Left lung (tissue), 4 donors: ENCODE measurements at regions not wholly inside any gene's neighbourhood (a gene's known extent, or its start where the extent isn't known, plus 50 kb on each side); places are given as distances from the start of the nearest gene placed in this dataset.
A peak's percentile ranks its signal among the peaks of the same experiment; 100 is the strongest.
"Not testable (repeated sequence)": the region's sequence is repeated elsewhere in the genome, so short reads cannot be mapped to it uniquely, and the experiment has no call there.

ENCODE experiments used
- ATAC-seq: fragments of 200-7000 bp; cut with Tn5 transposase; one replicate; pipeline ENCODE4 v1.9.1; 2020; ENCODE audit warnings: moderate library complexity
- DNase-seq, 4 donors: peaks; one replicate each; pipeline ENCODE4 v3.0.0-alpha.2; 2013 to 2020
- H3K27ac ChIP-seq, 2 donors: fragments of 200-600 bp; sonication (generic) in 1 of 2; one replicate each; pipeline versions ENCODE4 v1.5.0 to v1.8.0; 2020 to 2021
- H3K27me3 ChIP-seq, 2 donors: fragments of 200-600 bp; sonication (generic) in 1 of 2; one replicate each; pipeline versions ENCODE4 v1.5.0 to v1.8.0; 2020 to 2021
- H3K36me3 ChIP-seq, 2 donors: fragments of 200-600 bp; sonication (generic) in 1 of 2; one replicate each; pipeline versions ENCODE4 v1.5.0 to v1.8.0; 2020 to 2021
- H3K4me1 ChIP-seq, 2 donors: fragments of 200-600 bp; one replicate each; pipeline ENCODE4 v1.8.0; 2021
- H3K4me3 ChIP-seq, 2 donors: fragments of 200-600 bp; sonication (generic) in 1 of 2; one replicate each; pipeline versions ENCODE4 v1.5.0 to v1.8.0; 2020 to 2021; ENCODE audit warnings: mild to moderate bottlenecking in 1 of 2
- H3K9me3 ChIP-seq, 2 donors: fragments of 200-600 bp; sonication (generic) in 1 of 2; one replicate each; pipeline versions ENCODE4 v1.5.0 to v1.8.0; 2020 to 2021
- intact Hi-C, 2 donors: fragments of 100-400 bp; cut with DNase I; formaldehyde crosslinking; loops; one replicate each; pipeline versions ENCODE4 v1.11.2 to v1.14.2; 2022
- TF ChIP-seq, protein P1 (sequence below), 2 donors: fragments of 200-600 bp; sonication (generic) in 1 of 2; IDR thresholded peaks; one replicate each; pipeline versions ENCODE4 v1.5.0 to v1.8.0; 2021; ENCODE audit warnings: antibody characterized with exemption in 2 of 2
- donor health status: DM: no; HTN: yes; CAD: no.
- donor health status: DM: no; HTN: no; CAD: no.

DNA sequence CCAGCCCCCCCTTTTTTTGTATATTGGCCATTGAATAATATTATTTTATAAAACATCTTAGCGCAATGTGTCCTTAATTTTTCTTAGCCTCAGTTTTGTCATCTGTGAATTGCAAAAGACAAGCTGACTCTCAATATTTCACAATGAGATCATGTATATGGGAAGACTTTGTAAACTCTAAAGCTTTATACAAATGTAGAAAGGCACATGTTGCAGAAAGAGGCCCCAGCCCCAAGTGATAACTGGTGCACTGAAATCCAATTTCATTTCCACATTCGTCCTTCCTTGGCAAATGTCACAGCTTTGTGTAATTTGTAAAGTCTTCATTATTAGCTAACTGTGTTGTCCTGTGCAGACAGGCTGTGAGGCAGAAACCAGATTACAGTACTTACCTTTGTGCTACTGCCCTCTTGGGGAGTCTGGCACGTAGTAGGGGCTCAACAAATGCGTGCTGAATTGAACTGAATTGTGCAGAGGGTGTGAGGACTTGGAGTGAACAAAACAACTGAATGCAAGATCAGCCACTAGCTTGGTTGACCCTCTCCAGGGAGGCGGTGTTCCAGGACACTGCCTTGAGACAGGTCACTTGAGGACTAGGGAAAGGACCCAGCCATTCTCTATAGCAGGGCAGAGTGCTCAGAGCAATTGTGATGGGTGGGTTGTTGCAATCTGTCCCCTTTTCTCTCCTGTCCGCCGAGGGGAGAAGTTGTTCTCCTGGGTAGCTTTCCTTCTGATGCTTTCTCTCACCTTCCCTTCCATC, 74.6 kb downstream of the LMO4 start:
- no peaks in the 10 kb centered on the region for H3K27me3 ChIP-seq
- no peaks in the 10 kb centered on the region for H3K4me1 ChIP-seq
- DNase-seq (no peak), ATAC-seq (no peak)
- H3K36me3 ChIP-seq: no peaks in the 10 kb centered on the region
- intact Hi-C loops: no loop called here
- H3K27ac ChIP-seq: no peak overlapping the region
- H3K4me3 ChIP-seq: no peak overlapping the region
- H3K9me3 ChIP-seq: no peaks in the 10 kb centered on the region
- TF ChIP-seq, protein P1, sequence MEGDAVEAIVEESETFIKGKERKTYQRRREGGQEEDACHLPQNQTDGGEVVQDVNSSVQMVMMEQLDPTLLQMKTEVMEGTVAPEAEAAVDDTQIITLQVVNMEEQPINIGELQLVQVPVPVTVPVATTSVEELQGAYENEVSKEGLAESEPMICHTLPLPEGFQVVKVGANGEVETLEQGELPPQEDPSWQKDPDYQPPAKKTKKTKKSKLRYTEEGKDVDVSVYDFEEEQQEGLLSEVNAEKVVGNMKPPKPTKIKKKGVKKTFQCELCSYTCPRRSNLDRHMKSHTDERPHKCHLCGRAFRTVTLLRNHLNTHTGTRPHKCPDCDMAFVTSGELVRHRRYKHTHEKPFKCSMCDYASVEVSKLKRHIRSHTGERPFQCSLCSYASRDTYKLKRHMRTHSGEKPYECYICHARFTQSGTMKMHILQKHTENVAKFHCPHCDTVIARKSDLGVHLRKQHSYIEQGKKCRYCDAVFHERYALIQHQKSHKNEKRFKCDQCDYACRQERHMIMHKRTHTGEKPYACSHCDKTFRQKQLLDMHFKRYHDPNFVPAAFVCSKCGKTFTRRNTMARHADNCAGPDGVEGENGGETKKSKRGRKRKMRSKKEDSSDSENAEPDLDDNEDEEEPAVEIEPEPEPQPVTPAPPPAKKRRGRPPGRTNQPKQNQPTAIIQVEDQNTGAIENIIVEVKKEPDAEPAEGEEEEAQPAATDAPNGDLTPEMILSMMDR (IDR thresholded peaks at IDR 0.05): no peak

GRCh38 chr1:87404296-87404695, 75.6 kb downstream of the LMO4 start:
- no peak overlapping the region for H3K4me3 ChIP-seq
- TF ChIP-seq, protein P1 (IDR thresholded peaks at IDR 0.05): no peak
- H3K9me3 ChIP-seq: no peaks in the 10 kb centered on the region
- no peaks in the 10 kb centered on the region for H3K27me3 ChIP-seq
- no peak for ATAC-seq
- H3K36me3 ChIP-seq: no peaks in the 10 kb centered on the region
- no peak overlapping the region for H3K27ac ChIP-seq
- no peak for DNase-seq
- no peaks in the 10 kb centered on the region for H3K4me1 ChIP-seq
- intact Hi-C loops: no loop called here

DNA sequence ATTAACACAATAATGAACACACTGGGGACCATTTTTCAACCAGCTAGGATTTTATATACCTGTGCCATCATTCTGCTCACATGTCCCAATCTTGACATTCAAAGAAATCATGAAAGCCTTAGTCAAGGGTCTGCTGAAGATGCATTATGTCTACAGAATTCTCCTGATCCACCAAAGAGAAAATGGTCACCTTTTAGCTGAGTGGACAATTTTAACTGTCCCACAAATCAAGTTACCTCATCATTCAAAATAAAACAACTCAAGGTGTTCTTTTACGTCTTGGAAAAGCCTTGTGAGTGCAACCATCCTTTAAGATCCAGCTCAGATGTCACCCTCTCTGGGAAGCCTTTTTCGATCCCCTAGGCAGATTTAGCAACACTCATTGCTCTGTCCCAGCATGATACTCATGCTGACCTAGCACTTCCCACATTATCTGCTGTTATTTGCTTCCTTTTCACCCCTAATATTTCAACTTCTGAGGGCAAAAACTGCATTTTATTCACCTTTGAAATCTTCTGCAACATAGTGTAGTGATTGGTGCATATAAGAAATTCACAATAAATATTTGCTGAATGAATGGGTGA, 80.1 kb downstream of the LMO4 start:
- Histone ChIP-seq H3K27me3 (no peaks in the 10 kb centered on the region), H3K27ac (no peak overlapping the region), H3K36me3 (no peaks in the 10 kb centered on the region), H3K4me1 (no peaks in the 10 kb centered on the region), H3K4me3 (no peak overlapping the region), H3K9me3 (no peaks in the 10 kb centered on the region)
- no peak for ATAC-seq
- DNase-seq: no peak
- intact Hi-C loops: no loop called here
- TF ChIP-seq, protein P1 (IDR thresholded peaks at IDR 0.05): no peak

- Histone ChIP-seq H3K9me3 (no peaks in the 10 kb centered on the region), H3K27me3 (no peaks in the 10 kb centered on the region), H3K4me1 (no peaks in the 10 kb centered on the region), H3K36me3 (no peaks in the 10 kb centered on the region), H3K27ac (no peak overlapping the region), H3K4me3 (no peak overlapping the region)
- TF ChIP-seq, protein P1 (IDR thresholded peaks at IDR 0.05): no peak
- no peak for ATAC-seq
- intact Hi-C loops: no loop called here
- peak in 1 of 4 donors; percentile 39 for DNase-seq
Measured at GRCh38 chr1:87410776-87411480, 82.2 kb downstream of the LMO4 start.

GRCh38 chr1:87413846-87414245, 85.2 kb downstream of the LMO4 start:
- ATAC-seq, DNase-seq, intact Hi-C loops, H3K27me3 ChIP-seq, H3K27ac ChIP-seq, H3K4me1 ChIP-seq, H3K36me3 ChIP-seq, H3K4me3 ChIP-seq, H3K9me3 ChIP-seq: not testable (repeated sequence)
